SU-DHL-6 (cell line): ENCODE measurements at regions not wholly inside any gene's neighbourhood (a gene's known extent, or its start where the extent isn't known, plus 50 kb on each side); places are given as distances from the start of the nearest gene placed in this dataset.

Experiments
- EZH2phosphoT487 ChIP-seq: fragments of 200-600 bp; sonication (generic), shearing (Covaris generic); conservative IDR thresholded peaks from 2 replicates; pipeline ENCODE4 v1.6.1; 2018; ENCODE audit warnings: mild to moderate bottlenecking, antibody characterized with exemption, low read length, moderate library complexity, mixed read lengths
- TF ChIP-seq, protein P1 (sequence below): fragments of 200-600 bp; sonication (generic); IDR thresholded peaks from one replicate; pipeline ENCODE4 v1.5.1; 2017; ENCODE audit warnings: antibody characterized with exemption, mild to moderate bottlenecking, low read length, moderate library complexity; ENCODE audit not compliant: insufficient read depth, poor library complexity, severe bottlenecking

DNA sequence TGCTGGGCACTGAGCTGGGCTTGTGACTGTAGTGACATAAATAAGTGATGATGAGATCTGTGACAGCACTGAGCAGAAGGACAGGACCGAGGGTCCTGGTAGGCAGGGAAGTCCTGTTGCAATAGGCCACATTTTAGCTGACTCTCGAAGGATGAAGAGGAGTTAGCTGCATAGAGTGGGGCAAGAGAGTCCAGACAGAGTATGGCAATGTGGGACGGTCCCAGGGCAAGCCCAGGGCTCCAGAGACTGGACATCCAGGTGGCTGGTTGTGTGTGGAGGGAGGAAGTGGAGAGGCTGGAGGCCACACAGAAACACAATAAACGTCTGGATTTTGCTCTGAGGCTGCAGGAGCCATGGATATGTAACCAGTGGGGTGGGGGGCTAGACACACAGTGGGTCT lies 64.5 kb upstream of the ZNF423 start:
- TF ChIP-seq, protein P1, sequence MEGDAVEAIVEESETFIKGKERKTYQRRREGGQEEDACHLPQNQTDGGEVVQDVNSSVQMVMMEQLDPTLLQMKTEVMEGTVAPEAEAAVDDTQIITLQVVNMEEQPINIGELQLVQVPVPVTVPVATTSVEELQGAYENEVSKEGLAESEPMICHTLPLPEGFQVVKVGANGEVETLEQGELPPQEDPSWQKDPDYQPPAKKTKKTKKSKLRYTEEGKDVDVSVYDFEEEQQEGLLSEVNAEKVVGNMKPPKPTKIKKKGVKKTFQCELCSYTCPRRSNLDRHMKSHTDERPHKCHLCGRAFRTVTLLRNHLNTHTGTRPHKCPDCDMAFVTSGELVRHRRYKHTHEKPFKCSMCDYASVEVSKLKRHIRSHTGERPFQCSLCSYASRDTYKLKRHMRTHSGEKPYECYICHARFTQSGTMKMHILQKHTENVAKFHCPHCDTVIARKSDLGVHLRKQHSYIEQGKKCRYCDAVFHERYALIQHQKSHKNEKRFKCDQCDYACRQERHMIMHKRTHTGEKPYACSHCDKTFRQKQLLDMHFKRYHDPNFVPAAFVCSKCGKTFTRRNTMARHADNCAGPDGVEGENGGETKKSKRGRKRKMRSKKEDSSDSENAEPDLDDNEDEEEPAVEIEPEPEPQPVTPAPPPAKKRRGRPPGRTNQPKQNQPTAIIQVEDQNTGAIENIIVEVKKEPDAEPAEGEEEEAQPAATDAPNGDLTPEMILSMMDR, result no peak
- no peak for TF ChIP-seq EZH2phosphoT487
